ENCODE measurements at regions not wholly inside any gene's neighbourhood (a gene's known extent, or its start where the extent isn't known, plus 50 kb on each side); places are given as distances from the start of the nearest gene placed in this dataset.

DNA sequence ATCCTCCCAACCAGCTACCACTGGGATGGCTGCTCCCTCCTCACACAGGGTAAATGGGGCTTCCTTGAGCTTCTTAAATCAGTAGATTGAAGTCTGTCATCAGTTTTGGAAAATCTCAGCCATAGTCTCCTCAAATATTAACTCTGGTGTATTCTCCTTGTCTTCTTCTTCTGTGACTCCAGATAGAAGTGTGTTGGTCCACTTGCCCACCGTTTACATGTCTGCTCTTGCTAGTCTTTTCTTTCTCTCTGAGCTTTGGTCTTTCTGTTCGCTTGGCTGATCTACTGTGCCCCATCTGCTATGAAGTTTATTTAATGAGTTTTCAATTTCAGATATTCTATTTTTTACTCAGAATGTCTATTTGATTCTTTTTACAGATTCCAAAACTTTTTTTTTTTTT lies 281.7 kb upstream of the HDAC4 start:
- in situ Hi-C loops (cut with HindIII; ENCODE audit: low sequenced_read_pairs) = no loop called here

- in situ Hi-C loops (cut with HindIII; ENCODE audit: low sequenced_read_pairs) = loop anchor here (10.0 kb wide), 1 partner anchor 75 kb away; no protein-coding TSS in a partner anchor
Measured at GRCh38 chr2:239679755-239680154, 278.9 kb upstream of the HDAC4 start.

- in situ Hi-C loops (cut with HindIII; ENCODE audit: low sequenced_read_pairs) = loop anchor here (10.0 kb wide), 1 partner anchor 74 kb away; no protein-coding TSS in a partner anchor
Measured at GRCh38 chr2:239678666-239679296, 278.0 kb upstream of the HDAC4 start.

DNA sequence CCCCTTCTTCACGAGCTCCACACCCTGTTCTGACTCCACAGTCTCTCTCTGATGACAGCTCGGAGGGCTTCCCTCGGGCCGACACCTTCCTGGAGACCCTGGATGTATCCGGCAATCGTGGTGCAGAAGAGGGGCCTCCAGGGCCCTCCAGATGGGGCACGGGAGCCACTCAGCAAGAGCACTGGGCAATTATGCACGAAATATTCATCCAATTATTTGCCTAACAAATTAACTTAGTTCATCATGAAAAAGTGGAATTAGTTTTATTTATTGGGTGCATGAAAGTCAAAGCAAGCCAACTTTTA lies 277.3 kb upstream of the HDAC4 start:
- in situ Hi-C loops (cut with HindIII; ENCODE audit: low sequenced_read_pairs) = loop anchor here (10.0 kb wide), 1 partner anchor 73 kb away; no protein-coding TSS in a partner anchor

- in situ Hi-C loops (cut with HindIII; ENCODE audit: low sequenced_read_pairs) = loop anchor here (10.0 kb wide), 1 partner anchor 73 kb away; no protein-coding TSS in a partner anchor
Measured at GRCh38 chr2:239677453-239678185, 276.8 kb upstream of the HDAC4 start.

DNA sequence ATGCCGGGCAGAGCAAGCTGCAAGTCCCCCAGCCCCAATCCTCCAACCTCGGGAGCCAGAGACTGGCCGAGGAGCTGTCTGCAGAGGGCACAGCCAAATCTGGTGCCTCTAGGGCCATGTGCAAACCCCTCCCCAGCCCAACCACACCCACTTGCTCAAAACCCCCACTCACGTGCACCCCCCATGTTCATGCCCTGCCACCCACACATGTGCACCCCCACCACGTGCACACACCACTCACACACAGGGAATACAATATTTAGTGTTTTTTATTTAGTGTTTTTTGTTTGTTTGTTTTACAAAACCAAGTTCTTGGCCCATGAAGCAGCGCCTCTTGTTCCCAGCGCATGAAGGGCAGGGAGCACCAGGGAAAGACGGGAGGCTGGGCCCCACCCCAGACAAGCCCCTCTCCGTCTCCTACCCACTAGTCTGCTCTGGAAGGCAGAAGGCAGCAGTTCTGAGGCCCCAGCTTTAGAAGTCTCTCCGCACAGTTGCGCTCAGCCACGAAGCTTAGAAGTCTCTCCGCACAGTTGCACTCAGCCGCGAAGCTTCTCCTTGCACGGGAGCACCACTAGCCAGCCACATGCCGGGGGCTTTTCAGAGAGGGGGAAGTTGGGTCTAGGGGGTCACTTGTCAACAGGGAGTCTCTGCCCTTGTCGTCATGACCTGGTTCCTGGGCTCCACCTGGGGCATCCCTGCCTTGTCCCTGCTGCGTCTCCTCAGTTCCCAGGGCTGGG lies 276.1 kb upstream of the HDAC4 start:
- in situ Hi-C loops (cut with HindIII; ENCODE audit: low sequenced_read_pairs) = loop anchor here (10.0 kb wide), 1 partner anchor 72 kb away; no protein-coding TSS in a partner anchor

- in situ Hi-C loops (cut with HindIII; ENCODE audit: low sequenced_read_pairs) = loop anchor here (10.0 kb wide), 1 partner anchor 71 kb away; no protein-coding TSS in a partner anchor
Measured at GRCh38 chr2:239675826-239676715, 275.3 kb upstream of the HDAC4 start.

DNA sequence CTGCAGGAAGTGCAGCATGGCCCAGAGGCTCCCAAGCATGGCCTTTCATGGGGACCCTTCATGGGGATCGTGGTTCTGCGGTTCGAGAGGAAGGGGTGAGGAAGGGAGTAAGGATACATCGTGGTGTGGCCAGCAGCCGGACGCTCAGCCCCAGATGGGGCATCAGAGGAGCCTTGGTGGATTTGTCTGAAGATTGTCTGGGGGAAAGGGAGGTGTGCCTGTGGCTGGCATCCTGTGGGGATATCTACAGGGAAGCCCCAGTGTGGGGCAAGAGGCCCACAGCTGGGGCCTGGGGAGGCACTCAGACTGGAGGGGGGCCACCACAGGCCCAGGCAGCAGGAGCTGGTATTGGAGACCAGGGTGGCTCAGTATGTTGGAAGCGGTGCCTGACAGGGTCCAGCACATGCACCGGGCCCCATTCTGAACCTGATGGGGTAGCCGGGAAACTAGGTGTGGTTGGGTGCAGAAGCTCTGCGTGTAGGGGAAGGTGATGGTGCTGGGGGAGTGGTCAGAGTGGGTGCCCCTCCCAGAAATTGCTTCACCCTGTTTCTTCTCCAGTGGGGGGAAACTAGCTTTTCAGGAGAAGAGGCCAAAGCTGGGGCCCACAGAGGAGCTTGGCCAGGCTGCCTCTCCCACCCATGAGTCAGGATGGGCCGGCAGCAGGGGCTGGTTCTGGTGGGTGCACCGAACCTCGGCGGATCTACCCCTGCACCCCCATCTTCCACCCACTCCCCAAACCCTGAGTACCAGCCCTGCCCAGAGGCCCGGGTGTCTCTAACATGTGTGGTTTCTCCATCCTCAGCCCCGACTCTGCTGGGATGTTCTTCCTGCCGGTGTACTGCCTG lies 274.4 kb upstream of the HDAC4 start:
- in situ Hi-C loops (cut with HindIII; ENCODE audit: low sequenced_read_pairs) = loop anchor here (10.0 kb wide), 1 partner anchor 70 kb away; no protein-coding TSS in a partner anchor

- in situ Hi-C loops (cut with HindIII; ENCODE audit: low sequenced_read_pairs) = loop anchor here (10.0 kb wide), 1 partner anchor 70 kb away; no protein-coding TSS in a partner anchor
Measured at GRCh38 chr2:239674101-239674980, 273.5 kb upstream of the HDAC4 start.

- in situ Hi-C loops (cut with HindIII; ENCODE audit: low sequenced_read_pairs) = loop anchor here (10.0 kb wide), 1 partner anchor 69 kb away; no protein-coding TSS in a partner anchor
Measured at GRCh38 chr2:239673641-239674040, 272.8 kb upstream of the HDAC4 start.

GRCh38 chr2:239671916-239672849 lies 271.4 kb upstream of the HDAC4 start:
- in situ Hi-C loops (cut with HindIII; ENCODE audit: low sequenced_read_pairs) = loop anchor here (10.0 kb wide), 1 partner anchor 67 kb away; no protein-coding TSS in a partner anchor

GRCh38 chr2:239671471-239671870 lies 270.7 kb upstream of the HDAC4 start:
- in situ Hi-C loops (cut with HindIII; ENCODE audit: low sequenced_read_pairs) = loop anchor here (10.0 kb wide), 1 partner anchor 67 kb away; no protein-coding TSS in a partner anchor

GRCh38 chr2:239670463-239671120 lies 269.8 kb upstream of the HDAC4 start:
- in situ Hi-C loops (cut with HindIII; ENCODE audit: low sequenced_read_pairs) = loop anchor here (10.0 kb wide), 1 partner anchor 66 kb away; no protein-coding TSS in a partner anchor

DNA sequence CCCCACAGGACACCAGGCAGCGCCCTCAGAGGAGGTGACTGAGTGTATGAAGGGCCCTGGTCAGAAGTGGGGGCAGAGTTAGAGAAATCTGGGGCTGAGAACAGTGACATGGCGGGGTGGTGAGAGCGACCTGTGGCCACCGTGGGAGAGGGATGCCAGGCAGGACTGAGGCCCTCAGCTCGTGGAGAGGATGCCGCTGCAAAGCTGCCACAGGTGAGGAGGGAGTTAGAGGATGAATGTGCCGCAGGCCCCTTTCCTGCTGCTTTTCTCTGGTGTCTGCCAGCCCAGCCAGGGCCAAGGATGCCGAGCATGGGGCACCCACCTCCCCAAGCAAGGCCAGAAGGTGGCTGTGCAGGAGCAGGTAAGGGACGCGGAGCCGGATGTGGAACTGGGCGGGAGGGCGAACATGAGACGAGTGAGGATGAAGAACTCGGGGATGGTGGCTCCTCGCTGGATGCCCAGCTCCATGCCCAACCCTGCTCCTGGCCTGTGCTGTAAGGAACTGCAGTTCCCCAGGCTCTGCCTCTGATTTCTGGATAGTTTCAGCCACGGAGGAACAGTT lies 269.2 kb upstream of the HDAC4 start:
- in situ Hi-C loops (cut with HindIII; ENCODE audit: low sequenced_read_pairs) = loop anchor here (10.0 kb wide), 1 partner anchor 65 kb away; no protein-coding TSS in a partner anchor

GRCh38 chr2:239669181-239669898 lies 268.5 kb upstream of the HDAC4 start:
- in situ Hi-C loops (cut with HindIII; ENCODE audit: low sequenced_read_pairs) = no loop called here

GRCh38 chr2:239668651-239669050 lies 267.8 kb upstream of the HDAC4 start:
- in situ Hi-C loops (cut with HindIII; ENCODE audit: low sequenced_read_pairs) = no loop called here
